ENCODE measurements at regions not wholly inside any gene's neighbourhood (a gene's known extent, or its start where the extent isn't known, plus 50 kb on each side); places are given as distances from the start of the nearest gene placed in this dataset.
A peak's percentile ranks its signal among the peaks of the same experiment; 100 is the strongest.

GRCh38 chr3:31448035-31448881 is 84.5 kb upstream of the STT3B start:
- ChIA-PET CTCF (interaction anchor here (0.8 kb wide), 2 partner anchors 12 to 223 kb away, joined by 4 to 5 read pairs; no protein-coding TSS in a partner anchor), POLR2A (no interaction called here)
- DNase-seq: peak; percentile 28
- Mint-ChIP-seq H3K36me3 (ENCODE audit: low read depth) (peaks cover 17% of the 10 kb centered on the region), H3K4me1 (peaks cover 25% of the 10 kb centered on the region), H3K27me3 (no peaks in the 10 kb centered on the region), H3K27ac (no peak overlapping the region), H3K9me3 (peaks cover 32% of the 10 kb centered on the region), H3K4me3 (no peak overlapping the region)

- CTCF ChIA-PET: no interaction called here
- Mint-ChIP-seq H3K27me3 (no peaks in the 10 kb centered on the region), H3K9me3 (peaks cover 32% of the 10 kb centered on the region), H3K4me3 (no peak overlapping the region), H3K4me1 (peaks cover 22% of the 10 kb centered on the region), H3K27ac (peak overlapping the region; percentile 1), H3K36me3 (ENCODE audit: low read depth) (peaks cover 17% of the 10 kb centered on the region)
- POLR2A ChIA-PET: no interaction called here
- DNase-seq: no peak
These were observed 83.9 kb upstream of the STT3B start for GRCh38 chr3:31448882-31449243.

- POLR2A ChIA-PET: no interaction called here
- peaks cover 17% of the 10 kb centered on the region for H3K36me3 Mint-ChIP-seq (ENCODE audit: low read depth)
- H3K4me3 Mint-ChIP-seq: no peak overlapping the region
- H3K27me3 Mint-ChIP-seq: no peaks in the 10 kb centered on the region
- H3K4me1 Mint-ChIP-seq: peaks cover 22% of the 10 kb centered on the region
- H3K27ac Mint-ChIP-seq: no peak overlapping the region
- H3K9me3 Mint-ChIP-seq: peaks cover 32% of the 10 kb centered on the region
- CTCF ChIA-PET: no interaction called here
- no peak for DNase-seq
These were observed 83.4 kb upstream of the STT3B start for GRCh38 chr3:31449318-31449717.

GRCh38 chr3:31450345-31450744 is 82.4 kb upstream of the STT3B start:
- Mint-ChIP-seq H3K4me1 (peaks cover 25% of the 10 kb centered on the region), H3K27ac (no peak overlapping the region), H3K36me3 (ENCODE audit: low read depth) (peaks cover 17% of the 10 kb centered on the region), H3K9me3 (peaks cover 32% of the 10 kb centered on the region), H3K27me3 (no peaks in the 10 kb centered on the region), H3K4me3 (no peak overlapping the region)
- CTCF ChIA-PET: interaction anchor here (0.7 kb wide), 1 partner anchor 300 kb away, joined by 3 read pairs; no protein-coding TSS in a partner anchor
- DNase-seq: no peak
- POLR2A ChIA-PET: no interaction called here

- Mint-ChIP-seq H3K36me3 (ENCODE audit: low read depth) (peaks cover 17% of the 10 kb centered on the region), H3K27me3 (no peaks in the 10 kb centered on the region), H3K4me3 (no peak overlapping the region), H3K4me1 (peaks cover 23% of the 10 kb centered on the region), H3K9me3 (peaks cover 32% of the 10 kb centered on the region), H3K27ac (no peak overlapping the region)
- POLR2A ChIA-PET: no interaction called here
- CTCF ChIA-PET: no interaction called here
- no peak for DNase-seq
These were observed 80.1 kb upstream of the STT3B start for GRCh38 chr3:31452495-31453106.

GRCh38 chr3:31453430-31453829 is 79.3 kb upstream of the STT3B start:
- H3K9me3 Mint-ChIP-seq: peaks cover 32% of the 10 kb centered on the region
- no peak for DNase-seq
- H3K36me3 Mint-ChIP-seq (ENCODE audit: low read depth): peaks cover 14% of the 10 kb centered on the region
- ChIA-PET CTCF (no interaction called here), POLR2A (no interaction called here)
- no peak overlapping the region for H3K27ac Mint-ChIP-seq
- H3K4me1 Mint-ChIP-seq: peaks cover 21% of the 10 kb centered on the region
- H3K4me3 Mint-ChIP-seq: no peak overlapping the region
- no peaks in the 10 kb centered on the region for H3K27me3 Mint-ChIP-seq

GRCh38 chr3:31455524-31455923 is 77.2 kb upstream of the STT3B start:
- no peak overlapping the region for H3K4me3 Mint-ChIP-seq
- H3K36me3 Mint-ChIP-seq (ENCODE audit: low read depth): peaks cover 3% of the 10 kb centered on the region
- CTCF ChIA-PET: no interaction called here
- no peak for DNase-seq
- peaks cover 16% of the 10 kb centered on the region for H3K9me3 Mint-ChIP-seq
- POLR2A ChIA-PET: no interaction called here
- H3K4me1 Mint-ChIP-seq: peaks cover 3% of the 10 kb centered on the region
- no peaks in the 10 kb centered on the region for H3K27me3 Mint-ChIP-seq
- H3K27ac Mint-ChIP-seq: no peak overlapping the region

- peaks cover 3% of the 10 kb centered on the region for H3K4me1 Mint-ChIP-seq
- ChIA-PET POLR2A (no interaction called here), CTCF (no interaction called here)
- H3K36me3 Mint-ChIP-seq (ENCODE audit: low read depth): no peaks in the 10 kb centered on the region
- H3K27me3 Mint-ChIP-seq: no peaks in the 10 kb centered on the region
- no peak overlapping the region for H3K4me3 Mint-ChIP-seq
- no peak overlapping the region for H3K27ac Mint-ChIP-seq
- H3K9me3 Mint-ChIP-seq: peaks cover 13% of the 10 kb centered on the region
- DNase-seq: no peak
These were observed 76.4 kb upstream of the STT3B start for GRCh38 chr3:31456373-31456772.

GRCh38 chr3:31461426-31461825 is 71.3 kb upstream of the STT3B start:
- ChIA-PET CTCF (interaction anchor here (0.8 to 1.0 kb wide), 3 partner anchors 26 to 109 kb away, joined by 3 read pairs; no protein-coding TSS in a partner anchor), POLR2A (no interaction called here)
- no peak overlapping the region for H3K4me3 Mint-ChIP-seq
- H3K27ac Mint-ChIP-seq: peak overlapping the region; percentile 58
- H3K36me3 Mint-ChIP-seq (ENCODE audit: low read depth): no peaks in the 10 kb centered on the region
- H3K9me3 Mint-ChIP-seq: peaks cover 1% of the 10 kb centered on the region
- no peaks in the 10 kb centered on the region for H3K27me3 Mint-ChIP-seq
- H3K4me1 Mint-ChIP-seq: peaks cover 18% of the 10 kb centered on the region
- no peak for DNase-seq

GRCh38 chr3:31462050-31462569 is 70.6 kb upstream of the STT3B start:
- H3K27me3 Mint-ChIP-seq: no peaks in the 10 kb centered on the region
- POLR2A ChIA-PET: no interaction called here

GRCh38 chr3:31465999-31466398 is 66.7 kb upstream of the STT3B start:
- peaks cover 4% of the 10 kb centered on the region for H3K9me3 Mint-ChIP-seq
- POLR2A ChIA-PET: no interaction called here
- no peak for DNase-seq
- peaks cover 18% of the 10 kb centered on the region for H3K4me1 Mint-ChIP-seq
- CTCF ChIA-PET: no interaction called here
- no peaks in the 10 kb centered on the region for H3K27me3 Mint-ChIP-seq
- no peaks in the 10 kb centered on the region for H3K36me3 Mint-ChIP-seq (ENCODE audit: low read depth)
- no peak overlapping the region for H3K4me3 Mint-ChIP-seq
- no peak overlapping the region for H3K27ac Mint-ChIP-seq

More at GRCh38 chr3:31462050-31462569, 70.6 kb upstream of the STT3B start:
- H3K4me3 Mint-ChIP-seq: no peak overlapping the region
- peak; percentile 58 for DNase-seq
- peaks cover 18% of the 10 kb centered on the region for H3K4me1 Mint-ChIP-seq
- CTCF ChIA-PET: interaction anchor here (0.9 to 1.0 kb wide), 3 partner anchors 22 to 109 kb away, joined by 3 read pairs; no protein-coding TSS in a partner anchor
- H3K27ac Mint-ChIP-seq: peak overlapping the region; percentile 58
- no peaks in the 10 kb centered on the region for H3K36me3 Mint-ChIP-seq (ENCODE audit: low read depth)
- H3K9me3 Mint-ChIP-seq: peaks cover 1% of the 10 kb centered on the region

- no peak overlapping the region for H3K4me3 Mint-ChIP-seq
- H3K27ac Mint-ChIP-seq: no peak overlapping the region
These were observed 65.9 kb upstream of the STT3B start for GRCh38 chr3:31466866-31467265.

GRCh38 chr3:31468433-31468832 is 64.3 kb upstream of the STT3B start:
- CTCF ChIA-PET: no interaction called here
- Mint-ChIP-seq H3K36me3 (ENCODE audit: low read depth) (no peaks in the 10 kb centered on the region), H3K4me1 (peaks cover 7% of the 10 kb centered on the region), H3K27ac (no peak overlapping the region), H3K9me3 (peaks cover 16% of the 10 kb centered on the region), H3K4me3 (no peak overlapping the region), H3K27me3 (no peaks in the 10 kb centered on the region)
- DNase-seq: no peak
- POLR2A ChIA-PET: no interaction called here

More at GRCh38 chr3:31466866-31467265, 65.9 kb upstream of the STT3B start:
- ChIA-PET CTCF (interaction anchor here (0.5 kb wide), 1 partner anchor 35 kb away, joined by 3 read pairs; no protein-coding TSS in a partner anchor), POLR2A (no interaction called here)
- Mint-ChIP-seq H3K4me1 (peaks cover 15% of the 10 kb centered on the region), H3K27me3 (no peaks in the 10 kb centered on the region), H3K36me3 (ENCODE audit: low read depth) (no peaks in the 10 kb centered on the region), H3K9me3 (peaks cover 5% of the 10 kb centered on the region)
- DNase-seq: no peak

Measured in activated CD4-positive, alpha-beta T cell treated with anti-CD3 and anti-CD28 coated beads, Interleukin-2, amount 10 ng/mL, durations not matched to agents 7 days and 5 days (primary cell).